Inflammatory macrophage treated with lipopolysaccharide for 4 hours (primary cell): ENCODE measurements at regions not wholly inside any gene's neighbourhood (a gene's known extent, or its start where the extent isn't known, plus 50 kb on each side); places are given as distances from the start of the nearest gene placed in this dataset.
"Not testable (repeated sequence)": the region's sequence is repeated elsewhere in the genome, so short reads cannot be mapped to it uniquely, and the experiment has no call there.

Source experiments
- DNase-seq: peaks from one replicate; pipeline ENCODE4 v3.0.0-alpha.2; 2020

DNA sequence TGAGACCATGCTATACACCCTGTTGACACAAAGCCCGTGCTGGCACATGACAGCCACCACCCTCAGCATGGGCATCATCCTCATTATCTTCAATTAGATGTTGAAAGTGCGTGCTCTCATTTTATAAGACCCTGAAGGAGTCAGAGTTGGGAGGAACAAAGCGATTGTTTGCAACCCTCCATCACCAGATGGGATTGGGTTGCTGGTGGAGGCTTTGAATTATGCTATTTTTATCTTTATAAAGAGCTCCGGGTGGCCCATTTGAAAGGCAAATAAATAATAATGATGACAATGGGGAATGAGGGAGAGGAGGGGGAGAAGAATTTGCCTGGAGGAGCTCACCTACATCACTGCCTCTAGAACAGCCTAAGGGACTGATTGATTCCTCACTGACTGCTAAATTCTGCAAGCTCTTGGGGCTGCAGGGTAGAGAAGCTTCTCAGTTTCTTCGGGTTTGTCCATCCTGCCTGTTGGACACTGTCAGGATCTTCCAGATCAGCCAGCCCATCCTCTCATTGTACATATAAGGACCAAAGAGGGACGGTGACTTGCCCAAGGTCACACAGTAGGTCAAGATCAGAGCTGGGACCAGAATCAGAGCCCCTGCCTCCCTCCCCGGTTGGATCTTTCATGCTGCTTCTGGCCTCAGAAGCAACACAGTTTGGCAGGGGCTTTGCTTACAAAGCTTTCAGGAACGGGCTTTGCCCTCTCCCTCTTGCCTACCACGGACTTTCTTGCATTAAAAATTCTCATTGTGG, 130.9 kb upstream of the ZBTB40 start:
- DNase-seq, result no peak

DNA sequence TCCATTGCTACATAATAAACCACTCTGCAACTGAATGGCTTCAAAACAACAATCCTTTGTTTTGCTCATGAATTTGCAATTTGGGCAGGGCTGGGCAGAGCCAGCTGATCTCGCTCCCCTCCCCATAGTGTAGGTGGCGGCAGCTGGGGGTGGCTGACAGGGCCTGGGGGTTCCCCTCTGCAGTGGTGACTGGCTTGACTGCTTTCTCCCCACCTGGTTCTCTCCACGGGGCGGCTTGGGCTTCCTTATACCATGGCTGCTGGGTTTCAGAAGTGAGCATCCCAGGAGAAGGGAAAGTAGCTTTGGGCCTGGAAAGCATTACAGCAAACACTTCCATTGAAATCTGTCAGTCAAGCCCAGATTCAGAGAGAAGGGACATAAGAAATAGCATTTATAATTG, 129.7 kb upstream of the ZBTB40 start:
- DNase-seq, result no peak

DNA sequence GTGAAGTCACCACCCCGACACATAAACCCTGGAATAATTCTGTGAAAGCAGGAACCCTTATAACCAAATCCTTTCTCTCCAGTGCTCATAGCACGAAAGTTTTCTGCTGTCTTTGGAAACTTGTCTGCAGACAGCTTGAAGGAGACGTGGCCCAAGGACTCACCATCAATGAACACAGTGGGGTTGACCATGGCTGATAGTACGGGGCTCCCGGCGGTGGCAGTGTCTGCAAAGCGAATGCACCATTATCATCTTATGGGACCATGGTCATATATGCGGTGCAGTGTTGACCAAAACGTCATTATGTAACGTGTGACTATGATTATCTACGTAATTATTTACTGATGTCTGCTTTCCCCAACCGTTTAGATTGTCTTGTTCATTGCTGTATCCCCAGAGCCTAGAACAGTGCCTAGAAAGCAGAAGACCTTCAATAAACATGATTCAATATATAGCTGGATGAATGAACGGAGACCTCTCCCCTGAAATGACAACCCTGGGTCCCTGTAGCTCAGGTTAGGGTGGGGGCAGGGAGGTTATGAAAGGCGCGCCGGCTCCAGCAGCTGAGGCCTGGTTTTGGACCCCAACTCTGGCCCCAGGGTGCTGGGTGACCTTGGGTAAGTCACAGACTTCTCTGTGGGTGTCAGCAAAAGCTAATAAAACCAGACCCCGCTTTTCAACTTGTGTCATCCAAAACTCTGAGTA, 128.4 kb upstream of the ZBTB40 start:
- DNase-seq, result no peak

DNA sequence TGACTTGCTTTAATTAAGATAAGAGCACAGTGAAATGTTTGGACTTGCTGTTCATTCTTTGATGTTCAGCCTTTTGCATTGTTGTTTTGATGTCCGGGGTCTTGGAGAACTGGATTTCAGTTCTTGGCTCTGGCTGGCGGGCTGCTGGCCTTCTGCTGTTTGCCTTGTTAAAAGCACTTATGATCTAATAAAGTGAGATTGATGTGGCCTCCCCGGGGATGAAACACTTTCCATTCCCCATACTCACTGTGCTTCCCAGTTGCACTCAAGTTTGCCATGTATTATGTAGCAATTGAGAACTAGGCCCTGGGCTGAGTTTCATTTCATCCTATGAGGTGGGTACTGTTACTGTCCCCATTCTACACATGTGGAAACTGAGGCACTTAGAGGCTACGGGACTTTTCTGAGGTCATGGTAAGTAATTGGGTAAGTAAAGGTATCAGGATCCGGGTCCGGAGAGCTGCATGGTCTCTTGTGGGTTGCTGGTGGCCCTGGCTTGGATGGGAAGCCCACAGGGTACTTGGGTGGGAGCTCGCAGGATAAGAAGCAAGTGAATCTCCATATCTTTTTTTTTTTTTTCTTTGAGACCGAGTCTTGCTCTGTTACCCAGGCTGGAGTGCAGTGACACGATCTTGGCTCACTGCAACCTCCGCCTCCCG, 127.7 kb upstream of the ZBTB40 start:
- no peak for DNase-seq

DNA sequence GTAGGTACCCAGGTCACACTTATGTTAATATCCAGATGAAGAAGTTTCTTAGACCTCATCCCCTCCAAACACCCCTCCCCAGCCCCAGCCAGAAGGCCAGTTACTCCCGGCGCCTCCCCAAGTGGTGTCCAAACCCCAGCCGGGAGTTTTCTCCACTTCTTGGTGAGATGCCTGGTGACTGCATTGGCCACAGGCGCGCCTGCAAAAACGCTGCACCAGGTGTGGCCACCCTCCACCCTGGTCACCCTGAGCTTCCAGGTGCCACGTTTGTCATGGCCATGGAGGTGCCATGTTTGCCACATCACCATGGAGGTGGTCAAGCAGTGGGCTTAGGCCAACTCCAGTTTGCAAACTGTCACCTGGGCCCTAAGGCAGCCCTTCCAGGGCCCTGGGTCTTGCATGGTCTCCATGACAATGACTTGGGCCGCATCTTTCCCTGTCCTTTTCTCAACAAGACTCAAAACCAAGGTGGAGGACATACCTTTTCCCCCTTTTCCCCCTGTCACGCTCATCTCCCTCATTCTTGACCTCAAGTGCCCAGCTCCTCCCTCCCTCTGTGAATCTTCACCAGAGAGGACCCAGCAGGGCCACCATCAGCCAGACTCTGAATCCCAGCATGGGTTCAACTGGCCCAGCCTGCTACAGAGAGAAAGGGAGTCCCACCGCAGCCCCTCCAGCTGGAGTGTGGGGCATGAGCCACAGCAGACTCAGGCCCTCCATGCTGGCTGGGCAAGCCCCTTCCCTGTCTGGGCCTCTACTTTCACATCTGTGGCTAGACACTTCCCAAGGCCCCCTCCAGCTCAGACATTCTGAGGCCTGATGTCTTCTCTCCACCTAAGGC, 125.9 kb upstream of the ZBTB40 start:
- no peak for DNase-seq

DNA sequence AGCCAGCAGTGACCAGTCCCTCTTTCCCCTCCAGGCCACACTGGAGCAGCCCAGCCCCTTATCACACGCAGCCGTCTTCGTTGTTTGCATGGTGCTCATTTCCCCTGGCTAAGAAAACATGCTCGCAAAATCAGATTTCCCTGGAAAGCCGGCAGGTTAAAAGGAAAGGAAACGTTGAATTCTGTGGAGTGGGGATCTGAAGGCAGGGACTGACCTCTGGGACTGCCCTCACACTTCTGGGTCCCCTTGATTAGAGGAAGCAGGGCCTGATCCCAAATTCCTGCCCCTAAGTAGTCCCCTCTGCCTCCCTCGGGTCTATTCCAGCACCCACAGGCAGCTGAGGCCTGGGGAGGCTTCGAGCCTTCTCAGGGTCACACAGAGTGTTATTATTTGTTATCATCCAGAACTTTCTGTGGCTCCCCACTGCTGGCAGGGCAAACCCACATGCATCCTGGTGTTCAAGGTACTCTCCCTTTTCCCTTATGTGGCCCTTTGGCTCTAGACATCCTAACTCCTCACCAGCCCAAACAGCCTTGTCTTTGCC, 125.2 kb upstream of the ZBTB40 start:
- DNase-seq, result no peak

DNA sequence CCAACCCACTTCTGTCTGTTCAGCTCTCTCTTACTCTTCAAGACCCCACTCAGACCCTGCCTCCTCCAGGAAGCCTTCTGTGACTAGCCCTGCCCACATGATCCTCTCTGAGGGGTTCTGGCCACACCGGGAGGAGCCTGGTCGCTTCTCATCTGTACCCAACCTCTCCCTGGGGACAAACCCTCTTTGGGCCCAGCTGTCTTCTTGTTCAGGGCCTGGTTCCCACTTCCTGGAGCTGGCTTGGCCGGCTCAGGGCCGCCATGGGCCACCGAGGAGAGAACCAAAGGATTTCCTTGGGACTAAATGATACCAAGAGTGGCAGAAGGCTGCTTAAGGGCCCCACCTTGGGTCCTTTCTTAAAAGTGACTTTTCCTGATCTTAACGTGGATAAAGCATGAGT, 124.7 kb upstream of the ZBTB40 start:
- DNase-seq, result no peak

DNA sequence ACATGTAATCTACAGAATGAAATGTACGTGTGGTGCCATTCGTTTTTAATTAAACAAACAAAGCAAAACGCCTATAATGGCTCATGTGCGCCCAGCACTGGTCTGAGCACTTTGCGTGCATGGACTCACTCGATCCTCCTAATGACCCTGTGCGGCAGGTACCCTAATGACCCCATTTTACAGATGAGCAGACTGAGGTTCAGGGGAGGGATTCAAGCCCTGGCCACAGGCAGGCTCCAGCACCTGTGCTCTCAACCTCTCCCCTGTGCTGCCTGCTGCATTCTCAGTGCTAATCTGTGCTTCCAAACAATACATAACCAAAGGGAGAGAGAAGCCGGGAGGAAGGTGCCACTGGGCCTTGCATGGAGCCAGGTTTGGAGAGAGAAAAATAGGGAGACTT, 124.2 kb upstream of the ZBTB40 start:
- DNase-seq, result no peak

DNA sequence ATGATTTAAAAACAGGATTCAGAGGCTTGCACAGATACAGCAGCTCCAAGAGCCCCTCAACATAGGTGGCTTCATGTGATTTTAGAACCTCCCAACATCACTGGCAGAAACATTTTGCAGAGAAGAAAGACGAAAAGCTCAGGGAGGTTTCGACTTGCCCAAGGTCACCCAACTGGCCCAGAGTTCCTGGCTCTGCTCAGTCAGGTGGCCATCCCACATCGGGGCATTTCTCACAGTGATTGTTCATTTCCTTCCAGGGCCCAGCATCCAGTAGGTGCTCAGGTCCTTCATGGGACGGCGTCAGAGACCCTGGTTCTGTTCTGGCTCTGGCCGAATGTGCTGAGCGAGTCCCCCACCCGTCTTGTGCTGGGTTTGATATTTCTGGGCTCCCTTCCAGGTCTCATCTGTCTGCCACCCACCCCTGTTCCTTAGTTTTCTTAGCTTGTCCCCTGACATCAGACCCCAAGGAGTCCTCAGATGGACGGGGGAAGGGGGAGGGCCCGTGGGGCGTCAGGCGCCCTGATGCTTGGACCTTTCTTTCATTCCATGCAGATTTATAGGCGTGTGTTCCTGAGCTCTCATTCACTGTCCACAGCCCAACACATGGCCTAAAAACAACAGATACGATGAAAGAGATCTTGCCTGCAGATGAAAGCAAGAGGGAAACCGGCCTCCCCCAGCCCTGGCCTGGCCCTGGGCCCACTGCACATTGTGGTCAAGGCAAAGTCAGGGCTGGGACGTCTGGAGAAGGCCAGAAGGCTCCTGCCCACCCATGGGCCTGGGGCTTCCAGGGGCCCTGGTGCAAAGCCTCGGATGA, 123.1 kb upstream of the ZBTB40 start:
- no peak for DNase-seq

DNA sequence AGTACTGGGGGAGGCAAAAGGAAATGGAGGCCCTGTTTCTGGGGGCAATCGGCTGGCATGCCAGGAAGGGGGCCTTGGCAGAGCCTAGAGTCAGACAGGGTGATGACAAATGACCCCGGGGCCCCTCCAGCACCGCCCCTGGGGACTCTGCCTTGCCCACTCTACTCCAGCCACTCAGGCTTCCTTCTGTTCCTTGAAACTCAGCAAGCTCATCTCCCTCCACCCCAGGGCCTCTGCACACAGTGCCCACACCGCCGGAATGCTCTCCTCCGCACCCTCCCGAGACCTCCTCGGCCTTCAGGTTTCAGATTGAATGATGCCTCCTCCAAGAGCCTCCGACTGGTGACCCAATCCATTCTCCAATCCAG, 122.5 kb upstream of the ZBTB40 start:
- DNase-seq, result no peak

DNA sequence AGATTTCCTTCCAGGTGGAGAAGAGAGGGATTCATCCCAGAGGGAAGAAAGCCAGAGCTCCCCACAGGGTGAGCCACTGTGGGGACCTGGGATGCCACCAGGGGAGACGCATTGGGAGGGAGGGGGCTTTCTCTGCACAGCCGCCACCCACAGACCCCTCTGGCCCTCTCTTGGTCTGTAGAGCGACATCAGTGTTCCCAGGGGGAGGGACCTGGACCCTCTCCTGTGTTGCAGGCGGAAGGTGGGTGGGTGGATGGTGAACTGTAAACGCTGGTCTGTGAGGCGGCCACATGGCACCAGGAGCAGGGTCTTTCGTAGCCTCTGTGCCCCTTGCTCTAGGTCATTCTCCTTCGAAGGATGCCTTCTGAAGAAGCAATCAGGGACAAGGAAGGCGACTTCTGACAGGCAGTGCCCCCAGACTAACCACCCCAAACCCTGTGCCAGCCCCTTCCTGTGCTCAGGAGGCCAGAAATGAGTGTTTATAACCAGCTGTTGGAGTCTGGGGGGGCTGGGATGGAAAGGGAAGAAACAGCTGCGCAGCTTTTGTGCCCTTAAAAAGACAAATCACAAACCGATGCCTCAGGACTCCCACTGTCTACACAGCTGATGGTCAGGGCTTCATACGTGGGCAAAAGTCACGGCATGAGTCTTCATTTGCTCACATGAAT, 121.4 kb upstream of the ZBTB40 start:
- DNase-seq, result no peak

DNA sequence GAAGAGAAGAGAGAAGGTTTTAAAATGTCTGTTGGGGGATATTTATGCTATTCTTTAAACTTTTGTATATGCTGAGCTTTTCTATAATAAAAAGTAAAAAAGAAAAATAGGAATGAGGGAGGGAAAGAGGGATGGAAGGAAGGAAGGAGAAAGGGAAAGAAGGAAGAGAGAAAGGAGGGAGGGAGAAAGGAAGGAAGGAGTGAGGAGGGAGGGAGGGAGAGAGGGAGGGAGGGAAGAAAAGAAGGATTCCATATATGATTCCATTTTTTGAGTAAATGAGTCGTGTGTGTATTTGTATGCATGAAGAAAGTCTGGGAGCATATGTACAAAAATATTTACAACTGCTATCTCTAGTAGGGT, 120.9 kb upstream of the ZBTB40 start:
- DNase-seq, result no peak

DNA sequence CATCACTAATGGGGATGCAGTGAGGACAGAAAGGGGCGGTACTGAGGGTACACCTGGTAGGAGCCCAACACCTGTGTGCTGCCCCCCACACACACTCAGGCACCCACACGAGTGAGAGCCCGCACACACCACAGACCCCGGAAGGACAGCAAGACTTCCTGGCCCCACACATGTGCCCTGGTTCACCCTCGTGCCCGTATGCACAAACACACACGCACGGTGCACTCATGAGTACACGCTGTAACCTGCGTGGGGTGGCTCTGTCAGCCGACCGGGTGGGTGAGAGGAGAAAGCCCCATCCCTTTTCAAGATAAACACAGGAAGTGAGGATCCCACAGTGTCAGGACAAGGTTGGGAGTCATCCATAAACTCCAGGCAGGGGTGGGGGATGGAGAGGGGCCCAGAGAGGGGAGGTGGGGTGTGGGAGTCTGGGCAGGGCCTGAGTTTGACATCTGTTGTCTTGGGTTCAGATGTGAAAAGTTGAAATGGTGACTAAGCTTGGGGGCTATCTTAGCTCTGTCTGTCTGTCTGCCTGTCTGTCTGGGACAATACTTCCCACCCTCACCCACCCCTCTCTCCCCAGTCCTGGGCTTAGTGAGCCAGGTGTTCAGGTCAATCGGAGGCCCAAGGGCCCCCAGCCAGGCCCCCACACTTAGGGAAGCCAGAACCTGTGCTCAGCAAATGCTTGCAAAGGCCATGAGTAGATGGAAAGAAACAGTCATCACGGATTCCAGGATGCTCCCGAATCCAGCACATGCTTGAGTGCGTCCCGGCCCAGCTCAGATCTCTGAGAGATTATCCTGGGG, 119.8 kb upstream of the ZBTB40 start:
- no peak for DNase-seq

DNA sequence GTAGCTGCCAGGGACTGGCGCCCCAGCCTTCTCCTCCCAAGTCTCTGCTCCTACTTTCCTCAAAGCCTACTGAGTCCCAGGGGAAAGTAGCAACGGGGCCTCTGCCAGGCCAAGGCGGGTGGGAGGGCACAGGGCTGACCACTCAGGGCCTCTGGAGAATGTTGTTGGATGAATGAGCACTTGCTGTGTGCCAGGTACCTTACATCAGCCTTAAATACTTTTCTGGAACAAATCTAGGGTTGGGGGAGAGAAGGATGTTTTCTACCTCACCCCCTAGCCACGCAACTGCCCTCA, 119.3 kb upstream of the ZBTB40 start:
- no peak for DNase-seq

DNA sequence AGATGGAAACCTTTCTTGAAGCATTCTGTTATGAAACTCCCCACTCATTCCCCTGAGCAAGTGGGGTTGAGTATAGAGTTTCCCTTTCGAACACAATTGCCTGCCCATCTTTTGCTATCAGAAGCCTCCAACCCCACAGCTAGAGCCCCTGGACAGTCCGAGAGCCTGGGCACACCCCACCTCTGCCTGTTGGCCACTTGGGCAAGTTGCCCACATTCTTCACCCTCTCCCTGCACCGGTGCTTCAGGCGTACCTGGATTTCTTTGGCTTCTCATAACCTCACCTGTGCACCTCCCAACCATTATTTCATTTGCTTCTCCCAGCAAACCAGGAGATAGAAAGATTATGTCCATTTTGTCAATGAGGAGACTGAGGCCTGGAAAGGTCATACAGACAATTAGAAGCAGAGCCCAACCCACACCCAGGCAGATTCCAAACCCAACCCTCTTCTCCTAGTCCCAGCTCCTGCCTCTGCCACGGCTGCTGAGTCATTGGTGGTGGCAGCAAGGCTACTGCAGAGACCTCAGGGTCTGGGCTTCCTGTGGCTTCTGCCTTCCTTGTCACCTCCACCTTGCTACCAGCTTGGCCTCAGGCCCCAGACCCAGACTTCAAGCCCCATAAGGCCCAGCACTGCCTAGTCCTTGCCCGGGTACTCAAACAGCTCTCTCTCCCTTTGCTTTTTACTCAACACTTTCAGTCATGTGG, 118.7 kb upstream of the ZBTB40 start:
- no peak for DNase-seq

DNA sequence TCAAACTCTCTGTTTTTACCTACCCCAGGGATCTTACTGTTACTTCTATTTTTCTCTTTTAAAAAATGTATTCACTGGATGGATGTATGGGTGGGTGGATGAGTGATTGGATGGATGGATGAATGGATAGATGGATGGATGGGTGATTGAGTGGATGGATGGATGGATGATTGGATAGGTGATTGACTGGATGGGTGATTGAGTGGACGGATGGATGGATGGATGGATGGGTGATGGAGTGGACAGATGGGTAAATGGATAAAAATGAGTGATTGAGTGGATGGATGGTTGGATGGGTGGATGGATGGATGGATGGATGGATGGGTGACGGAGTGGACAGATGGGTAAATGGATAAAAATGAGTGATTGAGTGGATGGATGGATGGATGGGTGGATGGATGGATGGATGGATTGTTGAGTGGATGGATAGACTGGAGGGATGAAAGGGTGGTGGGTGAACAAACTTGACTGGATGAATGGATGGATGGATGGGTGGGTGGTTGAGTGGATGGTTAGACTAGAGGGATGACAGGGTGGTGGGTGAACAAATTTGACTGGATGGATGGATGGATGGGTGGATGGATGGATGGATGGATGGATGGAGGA, 118.0 kb upstream of the ZBTB40 start:
- no peak for DNase-seq

DNA sequence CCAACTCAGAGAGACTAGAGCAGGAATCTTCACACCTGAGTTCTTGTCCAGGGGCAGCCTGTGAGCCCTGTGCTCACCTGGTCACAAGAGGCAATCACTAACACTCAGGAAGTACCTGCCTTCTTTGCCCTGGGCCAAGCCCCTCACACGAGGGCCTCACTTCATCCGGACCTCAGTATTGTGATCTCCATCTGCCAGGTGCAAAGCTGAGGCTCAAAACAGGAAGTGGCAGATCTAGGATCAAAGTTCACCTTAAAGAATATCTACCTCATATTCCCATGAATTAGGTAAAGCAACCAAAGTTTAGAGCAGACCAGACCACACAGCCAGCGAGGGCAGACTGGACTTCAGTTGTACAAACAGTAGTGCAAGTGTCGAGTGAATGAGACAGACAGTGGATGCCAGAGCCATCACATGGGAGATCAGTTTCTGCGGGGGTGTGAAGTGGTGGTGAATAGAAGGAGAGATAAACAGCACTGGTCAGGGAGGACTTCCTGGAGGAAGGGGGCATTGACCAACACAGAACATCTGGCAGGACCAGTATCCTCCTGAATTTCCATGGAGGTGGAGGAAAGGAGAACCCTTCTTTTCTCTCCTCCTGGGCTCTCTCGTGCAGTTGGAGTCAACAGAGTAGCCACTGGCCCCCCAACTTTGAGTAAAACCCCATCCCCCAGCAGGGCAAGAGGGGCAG, 116.6 kb upstream of the ZBTB40 start:
- no peak for DNase-seq

DNA sequence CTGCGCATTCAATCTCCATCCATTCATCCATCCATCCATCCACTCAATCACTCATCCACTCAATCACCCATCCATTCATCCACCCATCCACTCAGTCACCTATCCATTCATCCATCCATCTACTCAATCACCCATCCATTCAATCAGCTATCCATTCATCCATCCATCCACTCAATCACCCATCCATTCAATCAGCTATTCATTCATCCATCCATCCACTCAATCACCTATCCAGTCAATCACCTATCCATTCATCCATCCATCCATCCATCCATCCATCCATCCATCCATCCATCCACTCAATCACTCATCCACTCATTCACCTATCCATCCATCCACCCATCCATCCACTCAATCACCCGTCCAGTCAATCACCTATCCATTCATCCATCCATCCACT, 115.4 kb upstream of the ZBTB40 start:
- DNase-seq, result not testable (repeated sequence)
